ENCODE measurements at regions not wholly inside any gene's neighbourhood (a gene's known extent, or its start where the extent isn't known, plus 50 kb on each side); places are given as distances from the start of the nearest gene placed in this dataset.
"Not testable (repeated sequence)": the region's sequence is repeated elsewhere in the genome, so short reads cannot be mapped to it uniquely, and the experiment has no call there.

DNA sequence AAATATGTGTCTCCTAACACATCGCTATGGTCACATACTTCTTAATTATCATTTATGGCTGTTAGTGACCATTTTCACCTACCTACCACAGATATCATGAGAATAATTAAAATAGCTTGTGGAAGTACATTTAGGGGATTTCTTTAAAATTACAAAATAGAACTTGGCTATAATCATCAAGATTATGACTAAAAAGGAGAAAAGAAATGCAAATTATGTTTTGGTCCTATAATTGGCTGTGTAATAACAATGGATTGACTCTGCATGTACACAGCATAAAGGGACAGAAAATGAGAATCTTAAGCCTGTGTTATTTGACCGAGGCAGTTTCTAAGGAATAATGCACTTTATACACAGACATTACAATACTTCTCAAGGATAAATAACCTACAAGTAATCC, 197.7 kb upstream of the ZNF322 start:
- not testable (repeated sequence) for TF ChIP-seq POLR2A, CTCF (IDR thresholded peaks at IDR 0.05)

All from esophagus squamous epithelium (tissue), 4 donors.